Peyer's patch (tissue), 4 donors: ENCODE measurements at regions not wholly inside any gene's neighbourhood (a gene's known extent, or its start where the extent isn't known, plus 50 kb on each side); places are given as distances from the start of the nearest gene placed in this dataset.

Experiments used
- POLR2A ChIP-seq, 2 donors: fragments of 450-650 bp; IDR thresholded peaks; one replicate each; pipeline ENCODE4 v1.5.1; 2017; ENCODE audit warnings: antibody characterized with exemption in 2 of 2, mild to moderate bottlenecking in 2 of 2, moderate library complexity in 2 of 2
- TF ChIP-seq, protein P1 (sequence below), 6 experiments: fragments of 450-650 bp in 4 of 6; fragments of 200-600 bp in 2 of 6; sonication (generic) in 1 of 6; IDR thresholded peaks; one replicate each; pipeline ENCODE4 v1.5.1; 2017 to 2019; ENCODE audit warnings: antibody characterized with exemption in 6 of 6, mild to moderate bottlenecking in 3 of 6, moderate library complexity in 1 of 6

DNA sequence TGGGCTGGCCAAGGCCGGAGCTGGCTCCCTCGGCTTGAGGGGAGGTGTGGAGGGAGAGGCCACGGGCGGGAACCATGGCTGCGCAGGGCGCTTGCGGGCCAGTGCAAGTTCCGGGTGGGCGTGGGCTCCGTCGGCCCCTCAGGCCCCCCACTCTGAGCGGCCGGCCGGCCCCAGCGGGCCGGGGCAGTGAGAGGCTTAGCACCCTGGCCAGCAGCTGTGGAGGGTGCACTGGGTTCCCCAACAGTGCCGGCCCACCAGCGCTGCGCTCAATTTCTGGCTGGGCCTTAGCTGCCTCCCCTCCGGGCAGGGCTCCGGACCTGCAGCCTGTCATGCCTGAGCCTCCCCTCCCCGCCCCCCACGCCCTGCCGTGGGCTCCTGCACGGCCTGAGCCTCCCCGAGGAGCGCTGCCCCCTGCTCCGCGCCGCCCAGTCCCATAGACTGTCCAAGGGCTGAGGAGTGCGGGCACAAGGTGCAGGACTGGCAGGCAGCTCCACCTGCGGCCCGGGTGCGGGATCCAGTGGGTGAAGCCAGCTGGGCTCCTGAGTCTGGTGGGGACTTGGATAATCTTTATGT is 184.2 kb downstream of the ATPSCKMT start:
- TF ChIP-seq, protein P1, sequence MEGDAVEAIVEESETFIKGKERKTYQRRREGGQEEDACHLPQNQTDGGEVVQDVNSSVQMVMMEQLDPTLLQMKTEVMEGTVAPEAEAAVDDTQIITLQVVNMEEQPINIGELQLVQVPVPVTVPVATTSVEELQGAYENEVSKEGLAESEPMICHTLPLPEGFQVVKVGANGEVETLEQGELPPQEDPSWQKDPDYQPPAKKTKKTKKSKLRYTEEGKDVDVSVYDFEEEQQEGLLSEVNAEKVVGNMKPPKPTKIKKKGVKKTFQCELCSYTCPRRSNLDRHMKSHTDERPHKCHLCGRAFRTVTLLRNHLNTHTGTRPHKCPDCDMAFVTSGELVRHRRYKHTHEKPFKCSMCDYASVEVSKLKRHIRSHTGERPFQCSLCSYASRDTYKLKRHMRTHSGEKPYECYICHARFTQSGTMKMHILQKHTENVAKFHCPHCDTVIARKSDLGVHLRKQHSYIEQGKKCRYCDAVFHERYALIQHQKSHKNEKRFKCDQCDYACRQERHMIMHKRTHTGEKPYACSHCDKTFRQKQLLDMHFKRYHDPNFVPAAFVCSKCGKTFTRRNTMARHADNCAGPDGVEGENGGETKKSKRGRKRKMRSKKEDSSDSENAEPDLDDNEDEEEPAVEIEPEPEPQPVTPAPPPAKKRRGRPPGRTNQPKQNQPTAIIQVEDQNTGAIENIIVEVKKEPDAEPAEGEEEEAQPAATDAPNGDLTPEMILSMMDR (IDR thresholded peaks at IDR 0.05): no peak
- no peak for TF ChIP-seq POLR2A (IDR thresholded peaks at IDR 0.05)
